Smooth muscle cell (in vitro differentiated cells): ENCODE measurements at regions not wholly inside any gene's neighbourhood (a gene's known extent, or its start where the extent isn't known, plus 50 kb on each side); places are given as distances from the start of the nearest gene placed in this dataset.

Source experiments
- DNase-seq: peaks from one replicate; lab custom pipeline; 2025; ENCODE audit not compliant: unreplicated experiment; lab: John Stamatoyannopoulos, UW
- H2AFZ ChIP-seq: fragments of 200-600 bp; sonication (generic); 2 replicates; pipeline ENCODE4 v1.6.0; 2016; ENCODE audit warnings: antibody characterized with exemption, low read depth, mild to moderate bottlenecking
- H3F3A ChIP-seq: fragments of 200-600 bp; sonication (generic); 2 replicates; pipeline ENCODE4 v1.6.0; 2017; ENCODE audit warnings: antibody characterized with exemption, low read depth
- H3K27ac ChIP-seq: fragments of 200-600 bp; sonication (generic); 2 replicates; pipeline ENCODE4 v1.5.1; 2016; ENCODE audit warnings: low read depth, mild to moderate bottlenecking
- H3K27me3 ChIP-seq: fragments of 200-600 bp; sonication (generic); 2 replicates; pipeline ENCODE4 v1.6.1; 2016; ENCODE audit warnings: low read depth, mild to moderate bottlenecking
- H3K36me3 ChIP-seq: fragments of 200-600 bp; sonication (generic); 2 replicates; pipeline ENCODE4 v1.5.1; 2016; ENCODE audit warnings: low read depth
- H3K4me1 ChIP-seq: fragments of 200-600 bp; sonication (generic); 2 replicates; pipeline ENCODE4 v1.5.1; 2016; ENCODE audit warnings: low read depth
- H3K4me2 ChIP-seq: fragments of 200-600 bp; sonication (generic); 2 replicates; pipeline ENCODE4 v1.6.0; 2016; ENCODE audit warnings: mild to moderate bottlenecking
- H3K4me3 ChIP-seq: fragments of 200-600 bp; sonication (generic); 2 replicates; pipeline ENCODE4 v1.5.1; 2016; ENCODE audit warnings: mild to moderate bottlenecking
- H3K79me2 ChIP-seq: fragments of 200-600 bp; sonication (generic); 2 replicates; pipeline ENCODE4 v1.6.0; 2016; ENCODE audit warnings: low read depth, mild to moderate bottlenecking
- H3K9ac ChIP-seq: fragments of 200-600 bp; sonication (generic); 2 replicates; pipeline ENCODE4 v1.6.0; 2016; ENCODE audit warnings: low read depth
- H3K9me3 ChIP-seq: fragments of 200-600 bp; sonication (generic); replicated peaks from 2 replicates; pipeline ENCODE4 v1.5.1; 2016; ENCODE audit warnings: low read depth
- H4K20me1 ChIP-seq: fragments of 200-600 bp; sonication (generic); 2 replicates; pipeline ENCODE4 v1.6.0; 2016; ENCODE audit warnings: low read depth
- WGBS: methylation state at CpG from one replicate; pipeline ENCODE4 v1.1.7; 2016; ENCODE audit warnings: low lambda C conversion rate; 5-methylcytosine and 5-hydroxymethylcytosine counted together
- TF ChIP-seq, protein P1 (sequence below): fragments of 200-600 bp; sonication (generic); IDR thresholded peaks from 2 replicates; pipeline ENCODE4 v1.5.1; 2017; ENCODE audit warnings: borderline replicate concordance, mild to moderate bottlenecking, antibody characterized with exemption; ENCODE audit not compliant: insufficient read depth, poor library complexity, severe bottlenecking

GRCh38 chr21:16425376-16425775, 695.6 kb downstream of the USP25 start:
- H3K4me3 ChIP-seq: no peak overlapping the region
- TF ChIP-seq, protein P1, sequence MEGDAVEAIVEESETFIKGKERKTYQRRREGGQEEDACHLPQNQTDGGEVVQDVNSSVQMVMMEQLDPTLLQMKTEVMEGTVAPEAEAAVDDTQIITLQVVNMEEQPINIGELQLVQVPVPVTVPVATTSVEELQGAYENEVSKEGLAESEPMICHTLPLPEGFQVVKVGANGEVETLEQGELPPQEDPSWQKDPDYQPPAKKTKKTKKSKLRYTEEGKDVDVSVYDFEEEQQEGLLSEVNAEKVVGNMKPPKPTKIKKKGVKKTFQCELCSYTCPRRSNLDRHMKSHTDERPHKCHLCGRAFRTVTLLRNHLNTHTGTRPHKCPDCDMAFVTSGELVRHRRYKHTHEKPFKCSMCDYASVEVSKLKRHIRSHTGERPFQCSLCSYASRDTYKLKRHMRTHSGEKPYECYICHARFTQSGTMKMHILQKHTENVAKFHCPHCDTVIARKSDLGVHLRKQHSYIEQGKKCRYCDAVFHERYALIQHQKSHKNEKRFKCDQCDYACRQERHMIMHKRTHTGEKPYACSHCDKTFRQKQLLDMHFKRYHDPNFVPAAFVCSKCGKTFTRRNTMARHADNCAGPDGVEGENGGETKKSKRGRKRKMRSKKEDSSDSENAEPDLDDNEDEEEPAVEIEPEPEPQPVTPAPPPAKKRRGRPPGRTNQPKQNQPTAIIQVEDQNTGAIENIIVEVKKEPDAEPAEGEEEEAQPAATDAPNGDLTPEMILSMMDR: no peak
- H3K36me3 ChIP-seq: no peaks in the 10 kb centered on the region
- no peaks in the 10 kb centered on the region for H3F3A ChIP-seq
- no peak overlapping the region for H3K27ac ChIP-seq
- peaks cover 4% of the 10 kb centered on the region for H3K27me3 ChIP-seq
- H3K79me2 ChIP-seq: no peaks in the 10 kb centered on the region
- H3K9ac ChIP-seq: no peak overlapping the region
- H4K20me1 ChIP-seq: no peaks in the 10 kb centered on the region
- no peaks in the 10 kb centered on the region for H3K4me1 ChIP-seq
- H2AFZ ChIP-seq: no peak overlapping the region
- H3K9me3 ChIP-seq: no peaks in the 10 kb centered on the region
- DNase-seq: no peak
- H3K4me2 ChIP-seq: no peak overlapping the region

GRCh38 chr21:16426936-16427335, 697.2 kb downstream of the USP25 start:
- Histone ChIP-seq H3K36me3 (no peaks in the 10 kb centered on the region), H3K9me3 (no peaks in the 10 kb centered on the region), H3F3A (no peaks in the 10 kb centered on the region), H3K4me3 (no peak overlapping the region), H3K27ac (no peak overlapping the region), H3K79me2 (no peaks in the 10 kb centered on the region), H3K4me1 (no peaks in the 10 kb centered on the region), H4K20me1 (no peaks in the 10 kb centered on the region), H3K4me2 (no peak overlapping the region), H3K9ac (no peak overlapping the region), H3K27me3 (peaks cover 4% of the 10 kb centered on the region), H2AFZ (no peak overlapping the region)
- 84% methylated on average over 6 of the region's 6 CpGs for WGBS
- TF ChIP-seq, protein P1: no peak
- DNase-seq: no peak

DNA sequence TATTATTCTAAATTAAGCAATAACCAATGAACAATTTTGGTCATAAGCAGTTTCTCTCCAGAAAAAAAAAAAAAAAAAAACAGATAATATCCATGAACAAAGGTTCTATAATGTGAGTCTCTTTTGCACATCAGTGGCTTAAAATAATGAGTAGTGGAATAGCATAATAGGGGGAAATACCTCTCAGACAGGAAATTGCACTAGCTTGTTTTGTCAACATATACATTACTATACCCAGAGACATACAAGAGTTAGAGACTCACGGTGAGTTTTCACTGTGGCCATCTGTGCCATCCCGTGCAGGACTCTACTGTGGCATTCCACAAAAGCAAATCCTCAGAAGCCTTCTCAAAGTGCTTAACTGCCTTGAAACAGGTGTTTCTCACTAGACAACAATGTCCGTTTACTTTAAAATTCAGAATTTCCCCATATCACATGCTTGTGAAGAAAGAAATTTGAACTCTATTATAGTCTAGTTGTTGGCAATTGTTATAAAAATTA, 697.9 kb downstream of the USP25 start:
- no peaks in the 10 kb centered on the region for H3K79me2 ChIP-seq
- no peak overlapping the region for H2AFZ ChIP-seq
- peaks cover 4% of the 10 kb centered on the region for H3K27me3 ChIP-seq
- no peaks in the 10 kb centered on the region for H3K36me3 ChIP-seq
- H3K4me3 ChIP-seq: no peak overlapping the region
- WGBS: 83% methylated on average over 3 of the region's 3 CpGs
- no peak for DNase-seq
- no peaks in the 10 kb centered on the region for H3K4me1 ChIP-seq
- no peaks in the 10 kb centered on the region for H3F3A ChIP-seq
- no peak overlapping the region for H3K27ac ChIP-seq
- no peaks in the 10 kb centered on the region for H4K20me1 ChIP-seq
- no peak overlapping the region for H3K9ac ChIP-seq
- no peak overlapping the region for H3K4me2 ChIP-seq
- H3K9me3 ChIP-seq: no peaks in the 10 kb centered on the region
- TF ChIP-seq, protein P1: no peak

- 100% methylated on average over 1 of the region's 1 CpG for WGBS
- Histone ChIP-seq H3F3A (no peaks in the 10 kb centered on the region), H2AFZ (no peak overlapping the region), H4K20me1 (no peaks in the 10 kb centered on the region), H3K4me3 (no peak overlapping the region), H3K27me3 (peaks cover 10% of the 10 kb centered on the region), H3K4me2 (no peak overlapping the region), H3K79me2 (no peaks in the 10 kb centered on the region), H3K36me3 (no peaks in the 10 kb centered on the region), H3K27ac (no peak overlapping the region), H3K9me3 (no peaks in the 10 kb centered on the region), H3K4me1 (no peaks in the 10 kb centered on the region), H3K9ac (no peak overlapping the region)
- TF ChIP-seq, protein P1: no peak
- no peak for DNase-seq
Observed at GRCh38 chr21:16437586-16437985, 707.8 kb downstream of the USP25 start.
